C4-2B (cell line): ENCODE measurements at regions not wholly inside any gene's neighbourhood (a gene's known extent, or its start where the extent isn't known, plus 50 kb on each side); places are given as distances from the start of the nearest gene placed in this dataset.

Source experiments
- ZFX ChIP-seq: fragments of 450-650 bp; IDR thresholded peaks from 2 replicates; pipeline ENCODE4 v1.6.1; 2017
- TF ChIP-seq, protein P1 (sequence below): fragments of 450-650 bp; conservative IDR thresholded peaks from 2 replicates; pipeline ENCODE4 v1.5.1; 2017; ENCODE audit warnings: mild to moderate bottlenecking

DNA sequence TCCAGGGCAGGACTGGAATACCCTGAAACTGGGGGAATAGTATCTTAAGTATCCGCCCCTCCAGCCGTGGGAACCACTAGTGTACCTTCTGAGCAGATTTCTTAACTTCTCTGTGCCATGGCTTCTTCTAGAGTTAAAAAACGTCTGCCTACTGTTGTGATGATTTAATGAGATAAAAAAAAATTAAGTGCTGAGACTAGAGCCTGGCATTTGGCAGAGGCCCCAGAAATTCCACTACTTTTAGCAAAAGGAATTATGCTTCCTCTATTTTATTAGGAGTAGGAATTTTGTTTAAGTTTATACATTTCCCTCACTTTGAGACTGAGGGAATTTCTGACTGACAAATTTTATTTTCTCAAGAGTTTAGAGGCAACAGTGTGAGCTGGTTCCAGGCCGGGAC lies 371.2 kb upstream of the B3GAT1 start:
- TF ChIP-seq, protein P1, sequence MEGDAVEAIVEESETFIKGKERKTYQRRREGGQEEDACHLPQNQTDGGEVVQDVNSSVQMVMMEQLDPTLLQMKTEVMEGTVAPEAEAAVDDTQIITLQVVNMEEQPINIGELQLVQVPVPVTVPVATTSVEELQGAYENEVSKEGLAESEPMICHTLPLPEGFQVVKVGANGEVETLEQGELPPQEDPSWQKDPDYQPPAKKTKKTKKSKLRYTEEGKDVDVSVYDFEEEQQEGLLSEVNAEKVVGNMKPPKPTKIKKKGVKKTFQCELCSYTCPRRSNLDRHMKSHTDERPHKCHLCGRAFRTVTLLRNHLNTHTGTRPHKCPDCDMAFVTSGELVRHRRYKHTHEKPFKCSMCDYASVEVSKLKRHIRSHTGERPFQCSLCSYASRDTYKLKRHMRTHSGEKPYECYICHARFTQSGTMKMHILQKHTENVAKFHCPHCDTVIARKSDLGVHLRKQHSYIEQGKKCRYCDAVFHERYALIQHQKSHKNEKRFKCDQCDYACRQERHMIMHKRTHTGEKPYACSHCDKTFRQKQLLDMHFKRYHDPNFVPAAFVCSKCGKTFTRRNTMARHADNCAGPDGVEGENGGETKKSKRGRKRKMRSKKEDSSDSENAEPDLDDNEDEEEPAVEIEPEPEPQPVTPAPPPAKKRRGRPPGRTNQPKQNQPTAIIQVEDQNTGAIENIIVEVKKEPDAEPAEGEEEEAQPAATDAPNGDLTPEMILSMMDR = no peak
- TF ChIP-seq ZFX = no peak
